ENCODE measurements at regions not wholly inside any gene's neighbourhood (a gene's known extent, or its start where the extent isn't known, plus 50 kb on each side); places are given as distances from the start of the nearest gene placed in this dataset.
"Not testable (repeated sequence)": the region's sequence is repeated elsewhere in the genome, so short reads cannot be mapped to it uniquely, and the experiment has no call there.

DNA sequence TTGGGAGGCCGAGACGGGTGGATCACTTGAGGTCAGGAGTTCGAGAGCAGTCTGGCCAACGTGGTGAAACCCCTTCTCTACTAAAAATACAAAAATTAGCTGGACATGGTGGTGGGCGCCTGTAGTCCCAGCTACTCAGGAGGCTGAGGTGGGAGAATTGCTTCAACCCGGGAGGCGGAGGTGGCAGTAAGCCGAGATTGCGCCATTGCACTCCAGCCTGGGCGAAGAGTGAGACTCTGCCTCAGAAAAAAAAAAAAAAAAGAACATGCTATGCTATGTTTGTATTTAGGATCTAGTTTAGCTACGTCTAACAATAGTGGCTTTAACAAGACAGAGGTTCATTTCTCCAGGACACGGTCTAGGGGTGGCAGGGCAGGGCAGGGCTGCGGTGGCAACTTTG is 103.3 kb downstream of the TNFRSF13B start:
- TF ChIP-seq, protein P1, sequence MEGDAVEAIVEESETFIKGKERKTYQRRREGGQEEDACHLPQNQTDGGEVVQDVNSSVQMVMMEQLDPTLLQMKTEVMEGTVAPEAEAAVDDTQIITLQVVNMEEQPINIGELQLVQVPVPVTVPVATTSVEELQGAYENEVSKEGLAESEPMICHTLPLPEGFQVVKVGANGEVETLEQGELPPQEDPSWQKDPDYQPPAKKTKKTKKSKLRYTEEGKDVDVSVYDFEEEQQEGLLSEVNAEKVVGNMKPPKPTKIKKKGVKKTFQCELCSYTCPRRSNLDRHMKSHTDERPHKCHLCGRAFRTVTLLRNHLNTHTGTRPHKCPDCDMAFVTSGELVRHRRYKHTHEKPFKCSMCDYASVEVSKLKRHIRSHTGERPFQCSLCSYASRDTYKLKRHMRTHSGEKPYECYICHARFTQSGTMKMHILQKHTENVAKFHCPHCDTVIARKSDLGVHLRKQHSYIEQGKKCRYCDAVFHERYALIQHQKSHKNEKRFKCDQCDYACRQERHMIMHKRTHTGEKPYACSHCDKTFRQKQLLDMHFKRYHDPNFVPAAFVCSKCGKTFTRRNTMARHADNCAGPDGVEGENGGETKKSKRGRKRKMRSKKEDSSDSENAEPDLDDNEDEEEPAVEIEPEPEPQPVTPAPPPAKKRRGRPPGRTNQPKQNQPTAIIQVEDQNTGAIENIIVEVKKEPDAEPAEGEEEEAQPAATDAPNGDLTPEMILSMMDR (IDR thresholded peaks at IDR 0.05): not testable (repeated sequence)
- TF ChIP-seq POLR2AphosphoS5, EP300 (IDR thresholded peaks at IDR 0.05): not testable (repeated sequence)

All from suprapubic skin (tissue), 4 donors.